ENCODE measurements at regions not wholly inside any gene's neighbourhood (a gene's known extent, or its start where the extent isn't known, plus 50 kb on each side); places are given as distances from the start of the nearest gene placed in this dataset.

DNA sequence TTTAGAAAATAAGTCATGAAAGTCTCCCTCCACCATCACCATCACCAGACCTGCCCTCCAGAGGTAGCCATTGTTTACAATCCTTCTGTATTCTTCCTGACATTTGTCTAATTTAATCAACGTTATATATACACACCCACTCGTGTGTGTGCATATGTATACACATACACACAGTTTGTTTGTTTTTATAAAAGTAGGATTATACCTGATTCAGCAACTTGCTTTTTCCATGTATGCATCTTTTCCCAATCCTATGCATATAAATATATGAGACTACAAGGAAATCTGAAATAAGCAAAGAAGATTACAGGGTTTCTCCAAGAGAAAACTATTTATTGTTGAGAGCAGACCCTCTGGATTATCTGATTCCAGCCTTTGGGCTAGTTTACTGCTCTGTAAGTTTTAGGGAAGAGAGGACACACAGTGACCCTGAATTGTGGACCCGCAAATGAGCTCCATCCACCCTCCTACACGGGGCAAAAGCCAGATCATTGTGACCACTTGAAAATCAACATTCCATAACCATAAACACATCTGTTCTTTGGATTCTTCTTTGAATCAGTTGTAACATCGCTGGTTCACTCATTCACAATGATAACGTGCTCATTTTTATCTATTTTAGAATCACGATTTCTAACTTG, 104.3 kb downstream of the CPN2 start:
- H3K27ac ChIP-seq (ENCODE audit: low read depth in 1 of 2, low read length in 2 of 2) = no peak overlapping the region
- Mint-ChIP-seq H3K27me3 (ENCODE audit: low read depth in 3 of 3) (peaks cover 11 to 34% (median 22%) of the 10 kb centered on the region in 3 donors), H3K4me3 (no peak overlapping the region), H3K27ac (no peak overlapping the region), H3K36me3 (no peaks in the 10 kb centered on the region), H3K4me1 (peaks cover 19% of the 10 kb centered on the region), H3K9me3 (peaks cover 0 to 2% (median 0%) of the 10 kb centered on the region in 7 donors)
- no CpG with 5 or more reads among the region's 7 CpGs for WGBS (ENCODE audit: insufficient coverage)
- DNase-seq = no peak
- no peaks in the 10 kb centered on the region for H3K36me3 ChIP-seq (replicated peaks in 1 of 2; ENCODE audit: control insufficient read depth in 1 of 2, insufficient read depth in 2 of 2, low read length in 2 of 2)
- H3K4me1 ChIP-seq (ENCODE audit: control insufficient read depth in 1 of 2, insufficient read depth in 2 of 2, low read length in 2 of 2) = peaks cover 6 to 9% of the 10 kb centered on the region in 2 donors
- TF ChIP-seq, protein P1, sequence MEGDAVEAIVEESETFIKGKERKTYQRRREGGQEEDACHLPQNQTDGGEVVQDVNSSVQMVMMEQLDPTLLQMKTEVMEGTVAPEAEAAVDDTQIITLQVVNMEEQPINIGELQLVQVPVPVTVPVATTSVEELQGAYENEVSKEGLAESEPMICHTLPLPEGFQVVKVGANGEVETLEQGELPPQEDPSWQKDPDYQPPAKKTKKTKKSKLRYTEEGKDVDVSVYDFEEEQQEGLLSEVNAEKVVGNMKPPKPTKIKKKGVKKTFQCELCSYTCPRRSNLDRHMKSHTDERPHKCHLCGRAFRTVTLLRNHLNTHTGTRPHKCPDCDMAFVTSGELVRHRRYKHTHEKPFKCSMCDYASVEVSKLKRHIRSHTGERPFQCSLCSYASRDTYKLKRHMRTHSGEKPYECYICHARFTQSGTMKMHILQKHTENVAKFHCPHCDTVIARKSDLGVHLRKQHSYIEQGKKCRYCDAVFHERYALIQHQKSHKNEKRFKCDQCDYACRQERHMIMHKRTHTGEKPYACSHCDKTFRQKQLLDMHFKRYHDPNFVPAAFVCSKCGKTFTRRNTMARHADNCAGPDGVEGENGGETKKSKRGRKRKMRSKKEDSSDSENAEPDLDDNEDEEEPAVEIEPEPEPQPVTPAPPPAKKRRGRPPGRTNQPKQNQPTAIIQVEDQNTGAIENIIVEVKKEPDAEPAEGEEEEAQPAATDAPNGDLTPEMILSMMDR (IDR thresholded peaks at IDR 0.05) = no peak
- no peaks in the 10 kb centered on the region for H3K9me3 ChIP-seq (replicated peaks in 1 of 2; ENCODE audit: control insufficient read depth in 1 of 2, insufficient read depth in 1 of 2, low read length in 2 of 2)
- no peak overlapping the region for H2AFZ ChIP-seq (ENCODE audit: insufficient read depth, low read depth, low read length, poor library complexity, severe bottlenecking)
- H3K4me3 ChIP-seq (replicated peaks in 1 of 3; ENCODE audit: low read depth in 2 of 3, low read length in 3 of 3) = no peak overlapping the region
- H3K79me2 ChIP-seq (ENCODE audit: insufficient read depth, low read length) = no peaks in the 10 kb centered on the region
- H3K27me3 ChIP-seq (ENCODE audit: control insufficient read depth in 2 of 2, insufficient read depth in 2 of 2, low read length in 2 of 2) = peaks cover 0 to 2% of the 10 kb centered on the region in 2 donors
- H3K9ac ChIP-seq (ENCODE audit: insufficient read depth, low read length, poor library complexity, severe bottlenecking) = no peak overlapping the region
- H3K4me2 ChIP-seq (replicated peaks; ENCODE audit: extremely low read depth, low read length, poor library complexity, severe bottlenecking) = no peak overlapping the region
- intact Hi-C loops (cut with micrococcal nuclease) = no loop called here
- H4K20me1 ChIP-seq (ENCODE audit: insufficient read depth, low read length) = no peaks in the 10 kb centered on the region

DNA sequence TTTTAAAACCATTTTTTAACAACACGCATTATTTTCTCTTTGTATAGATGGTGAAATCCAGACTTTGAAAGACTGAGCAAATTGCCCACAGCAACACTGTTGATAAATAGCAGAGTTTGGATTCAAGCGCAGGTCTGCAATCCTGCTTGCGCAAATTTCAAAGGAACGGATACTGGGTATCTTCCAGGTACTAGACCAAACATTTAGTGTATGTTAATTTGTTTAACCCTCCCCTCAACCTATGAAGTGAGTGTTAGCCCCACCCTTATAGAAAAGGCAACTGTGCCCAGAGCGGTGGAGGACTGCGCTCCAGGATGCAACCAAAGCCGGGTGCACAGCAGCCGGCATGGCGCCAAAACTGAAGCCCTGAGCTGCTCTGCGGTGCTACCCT, 103.8 kb downstream of the CPN2 start:
- Histone ChIP-seq H3K9ac (ENCODE audit: insufficient read depth, low read length, poor library complexity, severe bottlenecking) (no peak overlapping the region), H2AFZ (ENCODE audit: insufficient read depth, low read depth, low read length, poor library complexity, severe bottlenecking) (no peak overlapping the region), H4K20me1 (ENCODE audit: insufficient read depth, low read length) (no peaks in the 10 kb centered on the region), H3K9me3 (replicated peaks in 1 of 2; ENCODE audit: control insufficient read depth in 1 of 2, insufficient read depth in 1 of 2, low read length in 2 of 2) (no peaks in the 10 kb centered on the region), H3K4me2 (replicated peaks; ENCODE audit: extremely low read depth, low read length, poor library complexity, severe bottlenecking) (no peak overlapping the region), H3K4me1 (ENCODE audit: control insufficient read depth in 1 of 2, insufficient read depth in 2 of 2, low read length in 2 of 2) (peaks cover 6 to 9% of the 10 kb centered on the region in 2 donors), H3K36me3 (replicated peaks in 1 of 2; ENCODE audit: control insufficient read depth in 1 of 2, insufficient read depth in 2 of 2, low read length in 2 of 2) (no peaks in the 10 kb centered on the region), H3K4me3 (replicated peaks in 1 of 3; ENCODE audit: low read depth in 2 of 3, low read length in 3 of 3) (no peak overlapping the region), H3K79me2 (ENCODE audit: insufficient read depth, low read length) (no peaks in the 10 kb centered on the region), H3K27ac (ENCODE audit: low read depth in 1 of 2, low read length in 2 of 2) (no peak overlapping the region), H3K27me3 (ENCODE audit: control insufficient read depth in 2 of 2, insufficient read depth in 2 of 2, low read length in 2 of 2) (peaks cover 0 to 2% of the 10 kb centered on the region in 2 donors)
- Mint-ChIP-seq H3K36me3 (no peaks in the 10 kb centered on the region), H3K27me3 (ENCODE audit: low read depth in 3 of 3) (peaks cover 14 to 35% (median 22%) of the 10 kb centered on the region in 3 donors), H3K4me3 (no peak overlapping the region), H3K4me1 (peaks cover 19% of the 10 kb centered on the region), H3K27ac (no peak overlapping the region), H3K9me3 (peaks cover 0 to 5% (median 0%) of the 10 kb centered on the region in 7 donors)
- no peak for DNase-seq
- TF ChIP-seq, protein P1 (IDR thresholded peaks at IDR 0.05) = no peak
- intact Hi-C loops (cut with micrococcal nuclease) = no loop called here
- 98% methylated on average over 6 of the region's 10 CpGs for WGBS (ENCODE audit: insufficient coverage)
